ENCODE measurements at regions not wholly inside any gene's neighbourhood (a gene's known extent, or its start where the extent isn't known, plus 50 kb on each side); places are given as distances from the start of the nearest gene placed in this dataset.

DNA sequence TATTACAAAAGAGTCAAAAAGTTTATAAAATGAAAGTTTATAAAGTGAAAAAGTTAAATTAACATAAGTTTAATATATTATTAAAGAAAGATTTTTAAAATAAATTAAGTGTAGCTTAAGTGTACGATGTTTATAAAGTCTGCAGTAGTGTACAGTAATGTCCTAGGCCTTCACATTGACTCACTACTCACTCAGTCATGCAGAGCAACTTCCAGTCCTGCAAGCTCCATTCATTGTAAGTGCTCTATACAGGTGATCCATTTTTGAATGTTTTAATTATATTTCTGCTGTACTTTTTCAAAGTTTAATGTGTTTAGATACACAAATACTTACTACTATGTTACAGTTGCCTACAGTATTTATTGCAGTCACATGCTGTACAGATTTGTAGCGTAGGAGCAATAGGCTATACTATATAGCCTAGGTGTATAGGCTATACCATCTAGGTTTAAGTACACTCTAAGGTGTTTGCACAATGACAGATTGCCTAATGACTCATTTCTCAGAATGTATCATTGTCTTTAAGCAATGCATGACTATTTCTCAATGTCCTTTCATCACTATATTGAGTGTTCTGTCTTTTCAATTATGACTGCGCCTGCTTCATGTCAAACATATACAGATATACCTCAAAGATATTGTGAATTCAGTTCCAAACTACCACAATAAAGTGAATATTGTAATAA lies 1110.3 kb upstream of the MAP3K7 start:
- no peak overlapping the region for H3K23ac ChIP-seq (ENCODE audit: insufficient read length)
- H3K9me3 ChIP-seq (ENCODE audit: insufficient read depth in 2 of 2, low read depth in 1 of 2, low read length in 1 of 2): no peaks in the 10 kb centered on the region
- TF ChIP-seq CREB1 (IDR thresholded peaks at IDR 0.05): no peak
- no peak for TF ChIP-seq KDM4A (IDR thresholded peaks at IDR 0.05; ENCODE audit: low read depth, low read length, severe bottlenecking)
- TF ChIP-seq CHD2 (IDR thresholded peaks at IDR 0.05; ENCODE audit: low read length): no peak
- no peak for TF ChIP-seq HDAC6 (IDR thresholded peaks at IDR 0.05; ENCODE audit: low read depth, low read length)
- TF ChIP-seq, protein P1, sequence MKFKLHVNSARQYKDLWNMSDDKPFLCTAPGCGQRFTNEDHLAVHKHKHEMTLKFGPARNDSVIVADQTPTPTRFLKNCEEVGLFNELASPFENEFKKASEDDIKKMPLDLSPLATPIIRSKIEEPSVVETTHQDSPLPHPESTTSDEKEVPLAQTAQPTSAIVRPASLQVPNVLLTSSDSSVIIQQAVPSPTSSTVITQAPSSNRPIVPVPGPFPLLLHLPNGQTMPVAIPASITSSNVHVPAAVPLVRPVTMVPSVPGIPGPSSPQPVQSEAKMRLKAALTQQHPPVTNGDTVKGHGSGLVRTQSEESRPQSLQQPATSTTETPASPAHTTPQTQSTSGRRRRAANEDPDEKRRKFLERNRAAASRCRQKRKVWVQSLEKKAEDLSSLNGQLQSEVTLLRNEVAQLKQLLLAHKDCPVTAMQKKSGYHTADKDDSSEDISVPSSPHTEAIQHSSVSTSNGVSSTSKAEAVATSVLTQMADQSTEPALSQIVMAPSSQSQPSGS (IDR thresholded peaks at IDR 0.05; ENCODE audit: low read length): no peak
- no peak for TF ChIP-seq TBP (IDR thresholded peaks at IDR 0.05; ENCODE audit: low read depth, low read length)
- TF ChIP-seq POLR2AphosphoS5 (IDR thresholded peaks at IDR 0.05; ENCODE audit: low read depth, low read length): no peak
- no peak for TF ChIP-seq POLR2A (IDR thresholded peaks at IDR 0.05; ENCODE audit: control extremely low read depth in 1 of 2, low read depth in 2 of 2, low read length in 2 of 2)
- TF ChIP-seq, protein P2, sequence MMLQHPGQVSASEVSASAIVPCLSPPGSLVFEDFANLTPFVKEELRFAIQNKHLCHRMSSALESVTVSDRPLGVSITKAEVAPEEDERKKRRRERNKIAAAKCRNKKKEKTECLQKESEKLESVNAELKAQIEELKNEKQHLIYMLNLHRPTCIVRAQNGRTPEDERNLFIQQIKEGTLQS (IDR thresholded peaks at IDR 0.05; ENCODE audit: insufficient read depth, low read depth, low read length): no peak
- no peak for TF ChIP-seq BCL11A (IDR thresholded peaks at IDR 0.05; ENCODE audit: low read depth in 2 of 2, low read length in 2 of 2)
- no peak overlapping the region for H3K18ac ChIP-seq (ENCODE audit: extremely low read depth, low read length)
- H4K91ac ChIP-seq (replicated peaks; ENCODE audit: insufficient read length, low read length): no peak overlapping the region
- no peak overlapping the region for H3K56ac ChIP-seq (replicated peaks; ENCODE audit: insufficient read length, low read depth, low read length)
- ChIA-PET POLR2A (ENCODE audit: partially characterized antibody) (no interaction called here), CTCF (ENCODE audit: partially characterized antibody) (interaction anchor here (1.4 kb wide), 1 partner anchor 8 kb away, joined by 5 read pairs; no protein-coding TSS in a partner anchor)
- H3K9ac ChIP-seq (replicated peaks in 1 of 4; ENCODE audit: extremely low read depth in 1 of 4, low read depth in 3 of 4, low read length in 3 of 4): no peak overlapping the region
- no peaks in the 10 kb centered on the region for H3K36me3 ChIP-seq (ENCODE audit: control insufficient read depth in 2 of 4, insufficient read depth in 4 of 4, low read length in 3 of 4)
- H3K4me1 ChIP-seq (replicated peaks in 1 of 4; ENCODE audit: control insufficient read depth in 3 of 4, insufficient read depth in 4 of 4, low read length in 3 of 4): no peaks in the 10 kb centered on the region
- no peak overlapping the region for H2AK5ac ChIP-seq (ENCODE audit: low read depth, low read length)
- H3K23me2 ChIP-seq (ENCODE audit: low read depth, low read length): no peaks in the 10 kb centered on the region
- no peak overlapping the region for H2BK20ac ChIP-seq (ENCODE audit: low read length)
- H4K5ac ChIP-seq (ENCODE audit: insufficient read length, low read depth, low read length): no peak overlapping the region
- FAIRE-seq (no peak), DNase-seq (ENCODE audit: low read depth in 1 of 2, low spot score in 2 of 2) (no peak)
- no peaks in the 10 kb centered on the region for H3K79me2 ChIP-seq (ENCODE audit: control insufficient read depth in 1 of 2, insufficient read depth in 2 of 2, low read length in 2 of 2)
- no peak overlapping the region for H2BK5ac ChIP-seq (ENCODE audit: low read depth, low read length)
- H3K14ac ChIP-seq (ENCODE audit: insufficient read length): no peak overlapping the region
- no peaks in the 10 kb centered on the region for H3K27me3 ChIP-seq (replicated peaks in 1 of 4; ENCODE audit: control insufficient read depth in 3 of 4, extremely low read depth in 1 of 4, insufficient read depth in 3 of 4, low read length in 3 of 4)
- no peak overlapping the region for H4K8ac ChIP-seq (ENCODE audit: extremely low read depth, insufficient read depth, low read length)
- WGBS, 2 experiments (ENCODE audit: extremely low coverage in 1 of 2, insufficient coverage in 1 of 2, insufficient read length in 1 of 2, insufficient replicate concordance in 2 of 2, low coverage in 1 of 2, low lambda C conversion rate in 2 of 2, missing lambda C conversion rate in 1 of 2): 95% methylated on average over 3 of the region's 3 CpGs; no CpG with 5 or more reads in 1 of the 2 experiments
- no peak overlapping the region for H3K4me2 ChIP-seq (ENCODE audit: insufficient read depth in 1 of 2, low read depth in 2 of 2, low read length in 2 of 2)
- H3K27ac ChIP-seq (ENCODE audit: low read depth, low read length): no peak overlapping the region
- H2BK12ac ChIP-seq (ENCODE audit: low read depth, low read length): no peak overlapping the region
- H3K4ac ChIP-seq (replicated peaks; ENCODE audit: insufficient read length, low read depth, low read length): no peak overlapping the region
- no peaks in the 10 kb centered on the region for H4K20me1 ChIP-seq (replicated peaks in 1 of 2; ENCODE audit: control insufficient read depth in 1 of 2, insufficient read depth in 2 of 2, low read length in 2 of 2)
- no peaks in the 10 kb centered on the region for H3K79me1 ChIP-seq (ENCODE audit: low read depth, low read length)
- no peak overlapping the region for H3K4me3 ChIP-seq (ENCODE audit: extremely low read depth in 1 of 4, insufficient read depth in 2 of 4, low read depth in 3 of 4, low read length in 4 of 4)
- H2AFZ ChIP-seq (ENCODE audit: low read length): no peak overlapping the region
- no peak overlapping the region for H2BK120ac ChIP-seq (replicated peaks; ENCODE audit: low read depth, low read length)
- H2BK15ac ChIP-seq (ENCODE audit: low read length): no peak overlapping the region

All from H1 (cell line).